ENCODE measurements at regions not wholly inside any gene's neighbourhood (a gene's known extent, or its start where the extent isn't known, plus 50 kb on each side); places are given as distances from the start of the nearest gene placed in this dataset.
"Not testable (repeated sequence)": the region's sequence is repeated elsewhere in the genome, so short reads cannot be mapped to it uniquely, and the experiment has no call there.

DNA sequence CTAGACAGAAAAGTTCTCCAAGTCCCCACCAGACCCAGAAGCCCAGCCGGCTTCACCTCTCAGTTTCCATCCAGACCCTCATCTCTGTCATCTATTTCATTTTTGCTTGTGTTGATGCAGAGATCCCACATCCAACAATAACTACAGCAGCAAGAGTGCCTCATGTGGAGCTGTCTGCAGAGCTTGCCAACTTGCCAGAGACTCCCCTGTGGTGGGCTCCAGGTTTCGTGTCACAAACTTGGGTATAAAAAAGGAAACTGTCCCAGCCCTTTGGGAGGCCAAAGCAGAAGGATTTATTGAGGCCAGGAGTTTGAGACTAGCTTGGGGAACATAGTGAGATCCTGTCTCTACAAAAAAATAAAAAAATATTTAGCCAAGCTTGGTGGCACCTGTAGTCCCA is 182.4 kb upstream of the ATP10A start:
- Mint-ChIP-seq H3K4me3 (no peak overlapping the region), H3K4me1 (no peaks in the 10 kb centered on the region), H3K27me3 (peaks cover 41% of the 10 kb centered on the region), H3K27ac (no peak overlapping the region), H3K9me3 (no peaks in the 10 kb centered on the region)
- no peak for ATAC-seq
- DNase-seq: no peak

DNA sequence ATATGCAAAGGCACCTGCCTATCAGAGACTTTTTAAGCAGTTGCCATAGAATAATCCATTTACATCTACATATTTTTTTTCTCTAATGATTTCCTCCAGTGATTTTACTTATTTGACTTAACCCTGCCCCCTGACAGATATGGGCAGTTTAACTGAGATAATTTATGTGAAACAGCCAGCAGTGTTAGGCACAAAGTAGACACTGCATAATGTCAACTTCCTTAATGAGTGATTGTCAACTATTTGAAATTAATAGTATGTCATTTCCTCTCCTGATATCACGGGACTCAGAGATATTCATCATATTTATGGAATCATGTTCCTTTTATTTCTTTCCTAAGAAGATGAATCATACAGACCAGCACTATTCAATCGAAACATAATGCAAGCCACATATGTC is 179.9 kb upstream of the ATP10A start:
- DNase-seq (no peak), ATAC-seq (no peak)
- no peaks in the 10 kb centered on the region for H3K9me3 Mint-ChIP-seq
- H3K27ac Mint-ChIP-seq: no peak overlapping the region
- no peaks in the 10 kb centered on the region for H3K4me1 Mint-ChIP-seq
- H3K4me3 Mint-ChIP-seq: no peak overlapping the region
- peaks cover 56% of the 10 kb centered on the region for H3K27me3 Mint-ChIP-seq

DNA sequence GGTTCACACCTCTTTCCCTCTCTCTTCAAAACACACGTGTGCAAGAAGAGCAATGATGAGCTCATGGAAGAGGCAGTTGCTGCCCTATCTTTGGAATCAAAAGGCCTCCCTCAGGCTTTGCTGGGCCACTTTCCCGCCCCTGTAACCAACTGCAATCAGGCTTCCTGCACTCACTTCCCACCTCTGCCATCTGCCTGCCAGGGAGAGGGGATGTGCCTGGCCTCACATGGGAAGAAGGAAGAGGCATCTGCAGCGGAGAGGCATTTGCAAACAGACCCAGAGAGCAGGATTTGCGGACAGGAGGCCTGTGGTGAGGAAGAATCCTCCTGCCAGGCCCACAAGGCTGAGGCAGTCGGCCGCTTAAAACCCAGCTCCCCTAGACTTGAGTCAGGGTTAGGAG is 175.6 kb upstream of the ATP10A start:
- no peak overlapping the region for H3K4me3 Mint-ChIP-seq

DNA sequence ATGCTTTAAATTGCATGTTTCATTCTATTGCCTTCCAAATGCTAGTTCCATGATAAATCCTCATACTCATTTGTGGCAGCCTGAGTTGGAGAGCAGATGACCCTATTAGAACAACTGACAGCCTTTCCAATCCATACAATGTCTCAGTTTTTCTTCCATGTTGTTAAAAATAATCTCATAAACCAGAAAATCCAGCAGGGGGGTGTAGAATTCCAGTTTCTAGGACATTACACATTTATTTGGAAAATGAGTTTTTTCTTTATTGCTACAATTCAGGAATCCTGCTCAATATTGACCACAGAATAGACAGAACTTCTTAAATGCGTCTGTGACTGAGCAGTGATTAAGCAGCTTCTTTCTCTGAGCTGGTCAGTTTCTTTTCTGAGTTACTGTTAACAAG is 174.2 kb upstream of the ATP10A start:
- Mint-ChIP-seq H3K4me1 (no peaks in the 10 kb centered on the region), H3K27me3 (peaks cover 55% of the 10 kb centered on the region), H3K9me3 (no peaks in the 10 kb centered on the region), H3K4me3 (no peak overlapping the region), H3K27ac (no peak overlapping the region)
- ATAC-seq (no peak), DNase-seq (no peak)

More for the DNA sequence above, 175.6 kb upstream of the ATP10A start:
- Mint-ChIP-seq H3K4me1 (no peaks in the 10 kb centered on the region), H3K27me3 (peaks cover 53% of the 10 kb centered on the region), H3K27ac (no peak overlapping the region), H3K9me3 (no peaks in the 10 kb centered on the region)
- no peak for ATAC-seq
- DNase-seq: no peak

DNA sequence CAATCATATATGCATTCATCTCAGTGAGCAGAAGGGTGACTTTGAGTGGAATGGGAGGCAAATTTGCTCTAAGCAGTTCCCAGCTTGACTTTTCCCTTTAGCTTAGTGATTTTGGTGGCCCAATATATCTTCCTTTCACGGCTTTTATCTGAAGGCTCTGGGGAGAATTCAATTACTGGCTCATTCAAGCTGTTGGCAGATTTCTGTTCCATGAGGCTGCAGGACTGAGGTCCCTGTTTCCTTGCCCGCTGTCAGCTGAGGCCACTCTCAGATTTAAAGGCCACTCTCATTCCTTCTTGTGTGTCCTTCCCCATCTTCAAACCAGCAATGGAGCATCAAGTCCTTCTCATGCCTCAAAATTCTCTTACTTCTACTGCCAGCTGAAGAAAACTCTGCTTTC is 170.4 kb upstream of the ATP10A start:
- H3K27ac Mint-ChIP-seq: no peak overlapping the region
- no peaks in the 10 kb centered on the region for H3K4me1 Mint-ChIP-seq
- DNase-seq (no peak), ATAC-seq (no peak)
- H3K4me3 Mint-ChIP-seq: no peak overlapping the region
- no peaks in the 10 kb centered on the region for H3K9me3 Mint-ChIP-seq
- peaks cover 36% of the 10 kb centered on the region for H3K27me3 Mint-ChIP-seq

DNA sequence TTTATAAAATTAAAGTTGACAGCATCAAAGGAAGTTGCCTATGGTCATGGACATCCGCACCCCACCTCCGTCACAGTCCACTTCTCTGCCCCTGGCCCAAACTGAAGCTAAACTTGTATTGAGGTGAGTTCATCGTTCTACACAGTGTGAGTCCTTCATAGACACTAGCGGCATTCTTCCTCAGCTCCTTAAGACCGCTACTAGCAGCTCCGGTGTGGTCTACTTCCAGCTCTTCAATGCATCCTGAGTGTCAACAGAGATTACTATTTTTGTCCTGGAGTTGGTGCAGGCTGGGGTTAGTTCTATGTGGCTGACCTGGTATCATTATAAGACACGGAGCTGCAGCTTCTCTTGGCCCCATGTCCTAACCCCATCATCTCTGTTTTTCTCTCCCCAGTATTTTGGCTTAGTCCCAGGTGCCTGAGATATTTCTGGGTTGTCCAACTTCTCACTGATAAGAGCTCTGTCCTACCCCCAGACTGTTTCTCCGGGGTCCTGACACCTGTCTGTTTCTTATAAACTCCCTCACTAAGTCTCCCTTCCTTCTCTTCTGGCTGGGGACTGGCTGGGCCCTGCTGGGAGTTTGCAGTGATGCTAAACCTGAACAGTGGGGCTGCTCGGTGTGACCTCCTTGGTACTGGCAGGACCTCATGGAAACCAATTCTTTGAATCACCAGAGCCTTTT is 169.2 kb upstream of the ATP10A start:
- no peak overlapping the region for H3K4me3 Mint-ChIP-seq
- H3K27ac Mint-ChIP-seq: peak overlapping the region in 1 of 2 donors; percentile 54
- DNase-seq: no peak
- H3K4me1 Mint-ChIP-seq: no peaks in the 10 kb centered on the region
- no peak for ATAC-seq
- peaks cover 32% of the 10 kb centered on the region for H3K27me3 Mint-ChIP-seq
- H3K9me3 Mint-ChIP-seq: no peaks in the 10 kb centered on the region

DNA sequence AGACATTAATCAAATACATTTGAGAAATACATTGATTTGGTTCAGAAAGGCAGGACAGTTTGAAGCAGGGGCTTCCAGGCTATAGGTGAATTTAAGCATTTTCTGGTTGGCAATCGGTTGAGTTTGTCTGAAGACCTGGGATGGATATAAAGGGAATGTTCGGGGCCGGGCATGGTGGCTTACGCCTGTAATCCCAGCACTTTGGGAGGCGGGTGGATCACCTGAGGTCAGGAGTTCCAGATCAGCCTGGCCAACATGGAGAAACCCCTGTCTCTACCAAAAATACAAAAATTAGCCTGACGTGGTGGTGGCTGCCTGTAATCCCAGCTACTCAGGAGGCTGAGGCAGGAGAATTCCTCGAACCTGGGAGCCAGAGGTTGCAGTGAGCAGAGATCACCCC is 166.5 kb upstream of the ATP10A start:
- not testable (repeated sequence) for H3K9me3 Mint-ChIP-seq, H3K4me1 Mint-ChIP-seq, DNase-seq, ATAC-seq, H3K27ac Mint-ChIP-seq, H3K4me3 Mint-ChIP-seq
- H3K27me3 Mint-ChIP-seq: peaks cover 19% of the 10 kb centered on the region

DNA sequence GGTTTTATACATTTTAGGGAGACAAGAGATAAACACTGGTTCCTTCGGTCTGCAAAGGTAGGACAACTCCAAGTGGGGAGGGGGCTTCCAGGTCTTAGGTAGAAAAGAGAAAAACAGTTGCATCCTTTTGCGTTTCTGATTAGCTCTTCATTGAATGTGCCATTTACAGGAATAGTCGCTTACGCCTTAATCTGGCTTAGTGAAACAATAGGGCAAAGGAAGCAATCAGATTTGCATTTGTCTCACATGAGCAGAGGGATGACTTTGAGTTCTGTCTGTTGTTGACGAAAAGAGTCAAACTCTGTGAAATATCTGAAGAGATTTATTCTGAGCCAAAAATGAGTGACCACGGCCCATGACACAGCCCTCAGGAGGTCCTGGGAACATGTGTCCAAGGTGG is 166.0 kb upstream of the ATP10A start:
- no peaks in the 10 kb centered on the region for H3K4me1 Mint-ChIP-seq

DNA sequence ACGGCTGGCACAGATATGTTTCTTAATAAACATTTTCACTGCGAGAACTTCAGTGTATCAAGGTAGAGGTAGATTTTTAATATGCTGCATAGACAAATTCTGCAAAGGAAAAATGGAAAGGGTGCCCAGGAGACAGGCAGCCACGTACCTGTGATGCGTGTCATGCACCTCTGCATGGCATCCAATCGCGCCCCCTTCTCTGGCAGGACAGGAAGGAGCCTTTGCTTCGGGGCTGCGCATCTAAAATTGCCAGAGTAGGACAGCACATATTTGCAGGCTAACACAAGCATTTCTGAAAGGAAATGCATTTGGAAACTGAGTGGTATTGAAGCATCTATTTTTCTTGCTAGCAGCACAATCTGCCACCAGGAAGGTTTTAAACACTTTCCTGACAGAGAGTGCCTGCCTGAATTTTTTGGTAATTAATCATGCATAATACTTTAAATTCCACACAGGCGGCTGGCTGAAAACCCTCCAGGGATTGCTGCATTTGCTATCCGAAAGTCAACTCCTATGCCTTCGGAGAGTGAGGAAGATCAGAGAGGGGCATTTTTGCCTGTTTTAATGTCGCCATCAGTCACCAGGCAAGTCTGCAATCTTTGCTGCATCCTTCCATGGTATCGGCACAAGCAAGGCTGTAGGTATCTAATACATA is 165.1 kb upstream of the ATP10A start:
- no peak for DNase-seq
- Mint-ChIP-seq H3K4me1 (no peaks in the 10 kb centered on the region), H3K9me3 (no peaks in the 10 kb centered on the region), H3K27me3 (peaks cover 23% of the 10 kb centered on the region), H3K4me3 (no peak overlapping the region), H3K27ac (no peak overlapping the region)
- no peak for ATAC-seq

More for the DNA sequence above, 166.0 kb upstream of the ATP10A start:
- Mint-ChIP-seq H3K27ac (no peak overlapping the region), H3K9me3 (no peaks in the 10 kb centered on the region), H3K27me3 (peaks cover 19% of the 10 kb centered on the region), H3K4me3 (no peak overlapping the region)
- DNase-seq (no peak), ATAC-seq (no peak)

DNA sequence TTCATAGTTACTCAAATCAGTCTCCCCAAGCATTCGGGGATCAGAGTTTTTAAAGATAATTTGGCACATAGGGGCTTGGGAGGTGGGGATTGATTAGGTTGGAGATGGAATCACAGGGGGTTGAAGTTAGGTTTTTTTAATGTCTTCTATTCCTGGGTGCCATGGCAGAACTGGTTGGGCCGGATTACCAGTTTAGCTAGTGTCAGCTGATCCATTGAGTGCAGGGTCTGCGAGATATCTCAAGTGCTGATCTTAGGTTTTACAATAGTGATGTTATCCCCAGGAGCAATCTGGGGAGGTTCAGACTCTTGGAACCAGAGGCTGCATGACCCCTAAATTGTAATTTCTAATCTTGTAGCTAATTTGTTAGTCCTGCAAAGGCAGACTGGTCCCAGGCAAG is 163.5 kb upstream of the ATP10A start:
- ATAC-seq, H3K4me3 Mint-ChIP-seq, H3K4me1 Mint-ChIP-seq, DNase-seq, H3K9me3 Mint-ChIP-seq, H3K27ac Mint-ChIP-seq: not testable (repeated sequence)
- H3K27me3 Mint-ChIP-seq: peaks cover 17% of the 10 kb centered on the region

DNA sequence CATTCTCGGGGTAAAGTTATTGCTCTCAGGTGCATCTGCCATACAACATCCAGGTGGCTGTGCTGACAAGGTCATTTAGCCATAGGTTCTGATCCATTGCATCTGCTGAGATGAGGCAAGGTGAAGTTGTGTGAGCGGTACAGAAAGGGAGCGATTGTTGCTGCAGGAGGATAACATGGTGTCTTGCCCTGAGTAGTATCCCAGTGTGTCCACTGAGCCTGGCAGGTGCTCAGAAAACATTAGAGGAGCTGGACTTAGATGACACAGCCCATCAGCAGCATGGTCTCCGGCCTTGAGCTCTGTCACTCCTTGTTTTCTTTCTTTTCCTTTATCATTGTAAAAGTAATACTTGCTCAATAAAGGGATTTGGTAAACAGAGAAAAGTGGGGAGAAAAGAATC is 161.1 kb upstream of the ATP10A start:
- Mint-ChIP-seq H3K27me3 (peaks cover 11% of the 10 kb centered on the region), H3K4me1 (no peaks in the 10 kb centered on the region), H3K9me3 (no peaks in the 10 kb centered on the region), H3K27ac (no peak overlapping the region), H3K4me3 (no peak overlapping the region)
- no peak for ATAC-seq
- no peak for DNase-seq

DNA sequence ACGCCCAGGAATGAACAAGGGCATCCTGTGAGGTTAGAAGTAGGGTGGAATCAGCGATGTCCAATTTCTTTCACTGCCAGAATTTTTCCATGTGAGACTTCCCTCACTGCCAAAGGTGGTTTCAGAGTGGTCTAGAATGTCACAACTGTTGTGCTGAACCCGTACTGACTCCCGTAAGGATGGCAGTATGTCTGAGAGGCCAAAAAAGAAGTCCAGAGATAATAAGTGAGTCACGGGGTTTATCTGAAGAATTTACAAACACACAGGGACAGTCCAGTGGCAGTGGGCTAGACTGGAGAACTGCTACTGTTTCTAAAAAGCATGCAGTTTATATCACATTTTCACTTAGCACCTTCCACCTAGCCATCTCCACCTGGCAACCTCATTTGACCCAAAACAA is 160.6 kb upstream of the ATP10A start:
- no peak overlapping the region for H3K4me3 Mint-ChIP-seq
- peaks cover 6% of the 10 kb centered on the region for H3K27me3 Mint-ChIP-seq
- peak overlapping the region in 1 of 2 donors; percentile 24 for H3K27ac Mint-ChIP-seq
- H3K9me3 Mint-ChIP-seq: no peaks in the 10 kb centered on the region
- DNase-seq: no peak
- H3K4me1 Mint-ChIP-seq: no peaks in the 10 kb centered on the region
- no peak for ATAC-seq

DNA sequence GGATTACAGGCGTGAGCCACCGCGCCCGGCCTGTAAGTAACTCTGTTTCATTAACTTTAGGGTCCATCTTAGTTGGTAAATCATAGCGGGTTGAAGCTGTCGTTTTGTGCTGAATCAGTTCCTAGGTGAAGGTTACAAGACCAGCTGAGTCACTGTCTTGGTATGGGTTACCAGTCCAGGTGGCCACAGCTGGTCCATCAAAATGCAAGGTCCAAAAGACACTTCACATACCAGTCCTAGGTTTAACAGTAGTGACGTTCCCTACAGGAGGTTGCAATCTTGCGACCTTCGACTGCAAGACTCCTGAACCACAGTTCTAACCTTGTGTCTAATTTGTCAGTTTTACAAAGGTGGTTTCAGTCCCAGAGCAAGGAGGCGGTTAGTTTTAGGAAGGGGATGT is 160.1 kb upstream of the ATP10A start:
- Mint-ChIP-seq H3K27ac (peak overlapping the region in 1 of 2 donors; percentile 24), H3K9me3 (no peaks in the 10 kb centered on the region), H3K4me3 (no peak overlapping the region), H3K27me3 (peaks cover 6% of the 10 kb centered on the region), H3K4me1 (no peaks in the 10 kb centered on the region)
- DNase-seq: no peak
- no peak for ATAC-seq

DNA sequence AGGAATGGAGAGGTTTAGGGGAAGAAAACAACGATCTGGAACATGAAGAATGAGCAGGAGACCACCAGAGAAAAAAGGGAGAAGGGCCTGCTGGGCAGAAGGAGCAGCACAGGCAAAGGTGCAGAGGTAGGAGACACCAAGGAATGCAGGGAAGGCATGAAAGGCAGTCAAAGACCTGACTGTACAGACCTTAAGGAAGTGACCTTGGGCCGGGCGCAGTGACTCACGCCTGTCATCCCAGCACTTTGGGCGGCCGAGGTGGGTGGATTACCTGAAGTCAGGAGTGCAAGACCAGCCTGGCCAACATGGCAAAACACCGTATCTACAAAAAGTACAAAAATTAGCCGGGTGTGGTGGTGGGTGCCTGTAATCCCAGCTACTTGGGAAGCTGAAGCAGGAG is 157.7 kb upstream of the ATP10A start:
- ATAC-seq (no peak), DNase-seq (no peak)
- no peaks in the 10 kb centered on the region for H3K9me3 Mint-ChIP-seq
- no peak overlapping the region for H3K4me3 Mint-ChIP-seq
- H3K27ac Mint-ChIP-seq: no peak overlapping the region
- H3K4me1 Mint-ChIP-seq: no peaks in the 10 kb centered on the region
- peaks cover 6% of the 10 kb centered on the region for H3K27me3 Mint-ChIP-seq

DNA sequence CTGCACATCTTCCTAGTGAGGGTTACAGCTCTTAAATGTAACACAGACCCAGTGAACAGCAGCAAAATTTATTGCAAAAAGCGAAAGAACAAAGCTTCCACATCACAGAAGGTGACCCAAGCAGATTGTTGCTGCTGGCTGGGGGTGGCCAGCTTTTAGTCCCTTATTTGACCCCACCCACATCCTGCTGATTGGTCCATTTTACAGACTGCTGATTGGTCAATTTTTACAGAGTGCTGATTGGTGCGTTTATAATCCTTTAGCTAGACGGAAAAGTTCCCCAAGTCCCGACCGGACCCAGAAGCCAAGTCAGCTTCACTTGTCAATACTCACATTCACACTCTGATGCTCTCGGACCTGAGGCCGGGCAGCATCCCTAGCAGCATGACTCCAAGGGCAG is 154.5 kb upstream of the ATP10A start:
- ATAC-seq (no peak), DNase-seq (no peak)
- Mint-ChIP-seq H3K9me3 (no peaks in the 10 kb centered on the region), H3K4me3 (no peak overlapping the region), H3K27ac (no peak overlapping the region), H3K4me1 (no peaks in the 10 kb centered on the region), H3K27me3 (peaks cover 6% of the 10 kb centered on the region)

DNA sequence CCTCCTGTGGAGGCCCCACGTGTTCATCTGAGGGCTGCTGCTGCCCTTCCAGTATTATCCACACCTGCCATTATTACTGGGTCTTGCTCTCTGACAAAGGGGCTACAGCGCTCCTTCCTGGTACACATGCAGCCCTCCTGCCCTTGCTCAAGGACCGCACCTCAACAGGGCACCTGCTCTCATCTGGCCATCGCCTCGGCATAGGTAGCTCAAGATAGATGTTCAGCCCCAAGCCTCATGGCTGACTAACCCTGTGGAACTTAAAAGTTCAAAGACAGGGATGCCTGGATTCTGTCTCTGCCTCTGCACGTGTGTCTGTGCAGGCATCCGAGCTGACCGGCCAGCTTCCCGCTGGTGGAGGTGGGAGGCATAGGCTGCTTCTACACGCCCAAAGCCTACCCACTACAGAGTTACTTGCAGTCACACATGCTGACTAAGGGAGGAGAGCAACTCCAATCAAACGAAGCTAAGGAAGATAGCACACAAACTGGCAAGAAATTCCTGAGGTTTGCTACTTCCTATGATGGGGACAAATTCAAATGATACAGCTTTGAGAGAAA is 152.5 kb upstream of the ATP10A start:
- no peaks in the 10 kb centered on the region for H3K4me1 Mint-ChIP-seq
- no peak for ATAC-seq
- H3K27ac Mint-ChIP-seq: no peak overlapping the region
- no peak overlapping the region for H3K4me3 Mint-ChIP-seq
- no peak for DNase-seq
- no peaks in the 10 kb centered on the region for H3K9me3 Mint-ChIP-seq
- peaks cover 11% of the 10 kb centered on the region for H3K27me3 Mint-ChIP-seq
